ENCODE measurements at regions not wholly inside any gene's neighbourhood (a gene's known extent, or its start where the extent isn't known, plus 50 kb on each side); places are given as distances from the start of the nearest gene placed in this dataset.

GRCh38 chr16:49060728-49061127 is 220.9 kb downstream of the CBLN1 start:
- H3K36me3 ChIP-seq: no peaks in the 10 kb centered on the region
- no peak overlapping the region for H3K27ac ChIP-seq
- WGBS, 4 donors: 25 to 48% (median 38%) methylated on average over 2 of the region's 2 CpGs
- intact Hi-C loops (cut with DNase I): no loop called here
- no peak for DNase-seq
- no peak overlapping the region for H3K4me3 ChIP-seq
- H3K9me3 ChIP-seq: no peaks in the 10 kb centered on the region
- H3K27me3 ChIP-seq: no peaks in the 10 kb centered on the region
- TF ChIP-seq CTCF (IDR thresholded peaks at IDR 0.05) (no peak), POLR2A (IDR thresholded peaks at IDR 0.05) (no peak)
- H3K4me1 ChIP-seq: peaks cover 0 to 6% (median 0%) of the 10 kb centered on the region in 12 donors
- no peak for ATAC-seq

GRCh38 chr16:49058382-49058781 is 223.3 kb downstream of the CBLN1 start:
- TF ChIP-seq POLR2A (IDR thresholded peaks at IDR 0.05): no peak
- TF ChIP-seq CTCF (IDR thresholded peaks at IDR 0.05): no peak
- 64 to 92% (median 91%) methylated on average over 2 of the region's 2 CpGs for WGBS, 4 donors
- DNase-seq (no peak), ATAC-seq (no peak)
- Histone ChIP-seq H3K27me3 (no peaks in the 10 kb centered on the region), H3K4me1 (peaks cover 0 to 6% (median 0%) of the 10 kb centered on the region in 12 donors), H3K27ac (no peak overlapping the region), H3K4me3 (no peak overlapping the region), H3K9me3 (no peaks in the 10 kb centered on the region), H3K36me3 (no peaks in the 10 kb centered on the region)
- intact Hi-C loops (cut with DNase I): loop anchor here in 1 of 10 donors (5.0 kb wide), 1 partner anchor 46 kb away; no protein-coding TSS in a partner anchor

GRCh38 chr16:49057936-49058335 is 223.7 kb downstream of the CBLN1 start:
- no peak overlapping the region for H3K4me3 ChIP-seq
- WGBS, 4 donors: 57 to 69% (median 65%) methylated on average over 4 of the region's 4 CpGs
- no peaks in the 10 kb centered on the region for H3K9me3 ChIP-seq
- H3K4me1 ChIP-seq: peaks cover 0 to 6% (median 0%) of the 10 kb centered on the region in 12 donors
- no peak overlapping the region for H3K27ac ChIP-seq
- no peaks in the 10 kb centered on the region for H3K36me3 ChIP-seq
- DNase-seq (no peak), ATAC-seq (no peak)
- H3K27me3 ChIP-seq: no peaks in the 10 kb centered on the region
- intact Hi-C loops (cut with DNase I): loop anchor here in 1 of 10 donors (5.0 kb wide), 1 partner anchor 46 kb away; no protein-coding TSS in a partner anchor
- TF ChIP-seq CTCF (IDR thresholded peaks at IDR 0.05) (no peak), POLR2A (IDR thresholded peaks at IDR 0.05) (no peak)

GRCh38 chr16:49057391-49057790 is 224.2 kb downstream of the CBLN1 start:
- DNase-seq (no peak), ATAC-seq (no peak)
- no peaks in the 10 kb centered on the region for H3K9me3 ChIP-seq
- intact Hi-C loops (cut with DNase I): loop anchor here in 1 of 10 donors (5.0 kb wide), 1 partner anchor 45 kb away; no protein-coding TSS in a partner anchor
- H3K27me3 ChIP-seq: no peaks in the 10 kb centered on the region
- no peak overlapping the region for H3K4me3 ChIP-seq
- no peak overlapping the region for H3K27ac ChIP-seq
- TF ChIP-seq CTCF (IDR thresholded peaks at IDR 0.05): no peak
- no peak for TF ChIP-seq POLR2A (IDR thresholded peaks at IDR 0.05)
- WGBS, 4 donors: 66 to 74% (median 71%) methylated on average over 2 of the region's 2 CpGs
- peaks cover 0 to 6% (median 0%) of the 10 kb centered on the region in 12 donors for H3K4me1 ChIP-seq
- H3K36me3 ChIP-seq: no peaks in the 10 kb centered on the region
